IPS-18a (cell line): ENCODE measurements at regions not wholly inside any gene's neighbourhood (a gene's known extent, or its start where the extent isn't known, plus 50 kb on each side); places are given as distances from the start of the nearest gene placed in this dataset.

ENCODE experiments used
- H3K27ac ChIP-seq: one replicate; pipeline ENCODE4 v1.5.1; 2013; ENCODE audit warnings: low read length
- H3K27me3 ChIP-seq: one replicate; pipeline ENCODE4 v1.6.1; 2013; ENCODE audit warnings: mild to moderate bottlenecking, low read length; ENCODE audit not compliant: control insufficient read depth, insufficient read depth
- H3K36me3 ChIP-seq: one replicate; pipeline ENCODE4 v1.6.1; 2013; ENCODE audit warnings: low read depth, low read length; ENCODE audit not compliant: control insufficient read depth
- H3K4me1 ChIP-seq: one replicate; pipeline ENCODE4 v1.6.1; 2013; ENCODE audit warnings: low read depth, low read length; ENCODE audit not compliant: control insufficient read depth
- H3K4me3 ChIP-seq: one replicate; pipeline ENCODE4 v1.5.1; 2013; ENCODE audit warnings: low read length
- H3K9ac ChIP-seq: one replicate; pipeline ENCODE4 v1.6.1; 2013; ENCODE audit warnings: mild to moderate bottlenecking, low read length, moderate library complexity
- H3K9me3 ChIP-seq: one replicate; pipeline ENCODE4 v1.6.1; 2013; ENCODE audit warnings: low read depth, low read length; ENCODE audit not compliant: control insufficient read depth

DNA sequence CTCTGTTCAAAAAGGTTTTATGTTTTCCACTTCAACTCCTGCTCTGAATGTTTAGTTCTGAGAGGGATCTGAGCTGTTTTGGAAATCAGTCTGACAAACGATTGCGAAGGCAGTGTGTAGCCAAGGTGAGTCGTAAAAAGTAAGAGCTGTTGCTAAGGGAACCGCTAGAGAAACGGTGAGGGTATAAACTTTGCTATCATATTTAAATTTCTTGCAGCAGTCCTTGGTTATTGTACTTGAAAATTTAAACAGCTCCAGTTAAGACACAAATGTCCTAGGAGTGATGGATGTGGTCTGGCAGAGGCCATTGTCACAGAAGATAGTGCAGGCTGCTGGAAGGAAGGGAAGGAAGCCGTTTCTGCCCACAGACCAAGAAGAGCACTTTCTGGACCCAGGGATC, 64.9 kb upstream of the CITED2 start:
- no peaks in the 10 kb centered on the region for H3K4me1 ChIP-seq
- H3K36me3 ChIP-seq: no peaks in the 10 kb centered on the region
- no peaks in the 10 kb centered on the region for H3K27me3 ChIP-seq
- no peaks in the 10 kb centered on the region for H3K9me3 ChIP-seq
- H3K4me3 ChIP-seq: no peak overlapping the region
- no peak overlapping the region for H3K27ac ChIP-seq
- no peak overlapping the region for H3K9ac ChIP-seq

DNA sequence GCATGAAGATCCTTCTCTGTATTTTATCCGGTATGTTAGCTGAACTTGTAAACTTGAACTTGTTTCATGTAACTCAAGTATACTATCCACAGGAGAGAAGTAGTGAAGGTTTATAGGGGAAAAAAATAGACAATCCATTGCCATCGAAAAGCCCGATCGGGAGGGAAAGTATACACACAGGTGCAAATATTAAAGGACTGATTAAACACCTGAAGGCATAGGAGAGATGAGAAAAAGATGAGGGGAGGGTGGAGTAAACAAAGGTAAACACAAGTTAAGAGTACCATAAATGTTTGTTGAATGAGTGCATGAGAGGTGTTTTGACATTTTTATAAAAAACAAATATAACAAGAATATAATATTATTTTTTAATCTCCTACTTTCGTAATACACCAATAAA, 64.3 kb upstream of the CITED2 start:
- no peak overlapping the region for H3K4me3 ChIP-seq
- no peak overlapping the region for H3K9ac ChIP-seq
- H3K9me3 ChIP-seq: no peaks in the 10 kb centered on the region
- H3K4me1 ChIP-seq: no peaks in the 10 kb centered on the region
- H3K36me3 ChIP-seq: no peaks in the 10 kb centered on the region
- no peaks in the 10 kb centered on the region for H3K27me3 ChIP-seq
- no peak overlapping the region for H3K27ac ChIP-seq

DNA sequence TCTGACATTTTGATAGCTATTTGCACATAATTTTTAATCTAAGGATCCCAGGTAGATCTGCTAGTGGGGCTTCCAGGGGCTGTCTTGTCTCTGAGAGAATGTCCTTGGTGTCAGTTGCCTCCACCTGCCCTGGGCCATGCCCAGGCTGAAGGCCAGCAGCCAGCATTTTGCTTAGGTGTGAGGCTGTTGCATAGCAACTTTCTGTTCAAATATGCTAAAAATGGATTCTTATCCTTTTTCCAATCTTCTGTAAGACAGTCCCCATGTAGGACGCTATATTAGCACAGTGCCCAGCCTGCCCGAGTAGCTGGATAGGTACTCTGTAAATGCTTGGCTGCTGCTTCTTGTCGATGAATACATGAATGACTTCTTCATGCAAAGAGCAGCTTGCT, 62.5 kb upstream of the CITED2 start:
- no peaks in the 10 kb centered on the region for H3K27me3 ChIP-seq
- no peak overlapping the region for H3K9ac ChIP-seq
- no peak overlapping the region for H3K27ac ChIP-seq
- no peaks in the 10 kb centered on the region for H3K4me1 ChIP-seq
- no peaks in the 10 kb centered on the region for H3K9me3 ChIP-seq
- H3K4me3 ChIP-seq: no peak overlapping the region
- no peaks in the 10 kb centered on the region for H3K36me3 ChIP-seq

DNA sequence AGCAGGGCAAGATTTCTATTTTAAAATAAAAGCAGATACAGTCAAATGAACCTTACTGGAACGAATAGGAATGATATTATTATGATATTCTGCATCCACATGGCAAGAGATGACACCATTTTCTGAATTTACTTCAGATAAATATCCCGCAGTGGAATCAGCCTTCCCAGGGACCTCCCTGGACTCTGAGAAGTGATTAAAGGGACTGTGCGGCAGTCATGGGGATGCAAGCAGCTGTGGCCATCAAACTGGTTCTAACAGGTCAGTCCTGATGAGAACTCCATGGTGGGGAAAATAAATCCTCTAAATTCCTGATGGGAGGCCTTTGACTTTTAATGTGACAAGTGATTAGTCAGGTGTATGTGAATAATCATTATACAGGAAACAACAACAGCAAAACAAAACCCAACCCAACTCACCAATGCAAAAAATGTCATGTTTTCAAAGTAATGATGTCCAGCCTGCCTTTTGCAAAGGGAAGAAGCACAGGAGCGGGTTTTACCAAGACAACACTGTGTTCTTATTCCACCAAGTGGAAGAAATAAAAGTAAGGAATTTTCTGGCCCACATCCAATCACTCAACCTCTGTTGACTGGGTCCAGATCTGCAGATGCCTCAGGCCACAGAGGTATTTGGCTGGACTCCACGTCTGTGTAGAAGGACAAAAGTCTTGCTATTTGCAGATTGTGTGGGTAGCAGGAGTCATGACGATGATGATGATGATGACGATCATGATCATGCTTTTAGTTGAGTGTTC, 61.9 kb upstream of the CITED2 start:
- no peak overlapping the region for H3K27ac ChIP-seq
- no peaks in the 10 kb centered on the region for H3K36me3 ChIP-seq
- no peak overlapping the region for H3K9ac ChIP-seq
- no peaks in the 10 kb centered on the region for H3K4me1 ChIP-seq
- H3K27me3 ChIP-seq: no peaks in the 10 kb centered on the region
- H3K4me3 ChIP-seq: no peak overlapping the region
- H3K9me3 ChIP-seq: no peaks in the 10 kb centered on the region

DNA sequence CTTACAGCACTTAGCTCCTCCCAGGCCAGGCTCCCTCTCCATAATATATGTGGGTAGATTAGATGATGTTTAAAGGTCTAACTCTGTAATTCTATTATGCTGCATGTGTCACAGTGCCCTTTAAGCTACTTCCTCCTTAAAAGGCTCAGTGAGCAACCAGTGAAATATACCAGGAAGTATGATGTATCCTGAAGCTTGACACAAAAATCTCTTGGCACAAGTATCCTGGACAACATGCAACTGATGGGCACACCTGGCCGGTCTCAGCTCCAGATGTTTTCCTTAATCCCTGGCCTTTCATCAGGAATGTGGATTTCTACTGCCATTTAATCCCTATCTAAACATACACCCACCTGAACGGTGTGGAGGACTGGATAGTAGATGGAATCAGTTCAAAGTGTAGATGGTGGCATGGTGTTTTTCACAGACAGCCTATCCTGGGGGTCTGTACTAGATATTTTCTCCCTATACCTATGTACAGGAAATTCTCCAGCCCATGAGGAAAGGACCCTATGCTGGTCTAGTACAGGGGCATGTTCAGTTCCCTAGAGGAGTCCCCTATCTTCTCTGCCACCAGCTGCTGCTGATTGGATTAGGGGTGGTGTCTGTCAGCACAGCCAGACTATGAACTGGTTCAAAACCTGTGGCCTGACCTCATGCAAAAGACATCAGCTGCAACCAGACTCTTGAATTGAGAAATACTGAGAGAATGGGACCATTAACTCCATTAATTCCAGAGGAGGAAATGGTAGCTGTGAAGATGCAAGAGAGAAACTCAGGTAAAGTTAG, 59.4 kb upstream of the CITED2 start:
- Histone ChIP-seq H3K4me3 (no peak overlapping the region), H3K4me1 (no peaks in the 10 kb centered on the region), H3K36me3 (no peaks in the 10 kb centered on the region), H3K27me3 (no peaks in the 10 kb centered on the region), H3K9ac (no peak overlapping the region), H3K9me3 (no peaks in the 10 kb centered on the region), H3K27ac (no peak overlapping the region)

DNA sequence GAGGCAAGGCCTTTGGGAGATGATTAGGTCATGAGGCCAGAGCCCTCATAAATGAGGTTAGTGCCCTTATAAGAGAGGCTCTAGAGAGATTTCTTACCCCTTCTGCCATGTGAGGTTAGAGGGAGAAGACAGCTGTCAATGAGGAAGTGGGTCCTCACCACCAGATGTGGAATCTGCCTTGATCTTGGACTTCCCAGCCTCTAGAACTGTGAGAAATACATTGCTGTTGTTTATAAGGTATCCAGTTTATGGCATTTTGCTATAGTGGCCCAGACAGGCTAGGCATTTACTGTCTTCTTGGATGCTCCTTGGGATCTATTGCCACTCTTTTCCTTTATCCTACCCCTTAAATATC, 57.1 kb upstream of the CITED2 start:
- H3K9me3 ChIP-seq: no peaks in the 10 kb centered on the region
- no peak overlapping the region for H3K27ac ChIP-seq

DNA sequence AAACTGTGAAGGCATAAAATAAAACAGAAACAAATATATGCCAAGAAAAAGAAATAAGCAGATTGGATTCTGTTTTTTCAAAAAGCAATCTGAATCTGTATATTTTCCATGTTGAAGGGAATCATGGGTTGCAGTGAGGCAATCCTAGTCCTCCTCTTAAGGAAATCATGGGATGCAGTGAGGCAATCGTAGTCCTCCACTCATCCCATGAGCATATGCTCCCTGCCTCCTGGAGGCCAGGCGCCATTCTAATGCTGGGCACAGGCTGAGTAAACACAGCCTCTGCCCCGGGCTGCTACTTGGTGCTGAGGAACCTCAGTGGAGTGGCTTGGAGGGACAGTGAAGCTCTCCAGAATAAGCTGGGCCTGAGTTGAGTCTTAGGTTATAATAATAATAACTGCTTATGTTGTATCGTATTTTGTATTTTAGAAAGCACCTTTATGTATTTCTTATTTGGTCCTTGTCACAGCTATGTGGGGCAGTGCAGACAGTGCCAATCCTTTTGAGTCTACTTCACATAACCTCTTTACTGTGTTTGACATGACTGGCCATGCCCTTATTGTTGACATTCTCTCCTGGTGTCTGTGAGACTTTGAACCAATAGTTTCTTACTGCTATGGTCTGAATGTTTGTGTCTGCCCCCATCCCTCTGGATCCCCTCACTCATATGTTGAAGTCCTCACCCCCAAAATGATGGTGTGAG, 56.6 kb upstream of the CITED2 start:
- H3K4me3 ChIP-seq: no peak overlapping the region
- no peaks in the 10 kb centered on the region for H3K27me3 ChIP-seq
- no peak overlapping the region for H3K27ac ChIP-seq
- no peaks in the 10 kb centered on the region for H3K4me1 ChIP-seq
- no peak overlapping the region for H3K9ac ChIP-seq
- no peaks in the 10 kb centered on the region for H3K36me3 ChIP-seq
- no peaks in the 10 kb centered on the region for H3K9me3 ChIP-seq

More for the DNA sequence above, 57.1 kb upstream of the CITED2 start:
- Histone ChIP-seq H3K9ac (no peak overlapping the region), H3K36me3 (no peaks in the 10 kb centered on the region), H3K4me1 (no peaks in the 10 kb centered on the region), H3K4me3 (no peak overlapping the region), H3K27me3 (no peaks in the 10 kb centered on the region)

DNA sequence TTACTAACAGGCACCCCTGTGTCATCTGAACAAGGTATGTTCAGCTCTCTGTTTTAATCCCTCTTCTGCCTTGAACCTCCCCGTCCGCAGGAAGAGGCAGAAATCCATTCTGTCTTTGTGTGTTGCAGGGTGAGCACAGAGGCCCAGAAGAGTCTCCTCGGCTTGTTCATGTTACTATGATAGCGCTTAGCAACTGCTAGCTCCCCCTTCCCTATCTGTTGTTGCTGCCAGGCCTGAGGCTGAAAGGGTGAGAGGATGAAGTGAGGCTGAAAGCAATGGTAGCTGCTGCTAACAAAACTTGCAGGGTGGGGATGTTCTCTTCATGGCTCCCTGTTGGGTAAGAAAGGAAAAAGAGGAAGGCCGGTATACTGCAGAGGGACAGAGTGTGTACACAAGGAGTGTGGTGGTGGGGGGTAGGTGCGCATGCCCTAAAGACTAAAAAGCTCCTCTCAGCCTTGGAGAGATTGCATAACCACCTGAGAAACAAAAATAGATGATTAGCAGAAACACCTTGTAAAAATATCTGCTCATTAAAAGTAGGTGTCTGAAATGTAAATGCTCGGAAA, 55.2 kb upstream of the CITED2 start:
- Histone ChIP-seq H3K9ac (no peak overlapping the region), H3K9me3 (no peaks in the 10 kb centered on the region), H3K27me3 (no peaks in the 10 kb centered on the region), H3K4me1 (no peaks in the 10 kb centered on the region), H3K36me3 (no peaks in the 10 kb centered on the region), H3K4me3 (no peak overlapping the region), H3K27ac (no peak overlapping the region)

DNA sequence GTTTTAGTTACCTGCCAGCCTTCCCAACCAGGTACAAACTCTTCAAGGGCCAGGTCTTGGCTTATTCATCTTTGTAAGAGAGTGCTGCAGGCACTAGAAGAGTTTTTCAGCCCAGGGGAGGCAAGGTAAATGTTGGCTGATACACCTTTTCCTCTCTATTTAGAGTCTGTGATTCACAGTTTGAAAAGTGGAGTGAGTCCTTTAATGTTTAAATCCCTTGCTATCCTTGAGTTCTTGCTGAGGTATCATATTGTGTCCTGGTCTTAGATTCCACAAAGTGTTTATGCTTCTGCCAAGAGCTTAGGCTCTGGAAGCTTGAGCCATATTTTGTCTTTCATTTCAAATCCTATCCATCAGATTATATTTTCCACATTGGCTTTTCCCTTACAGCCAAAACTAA, 52.8 kb upstream of the CITED2 start:
- Histone ChIP-seq H3K9ac (no peak overlapping the region), H3K4me1 (no peaks in the 10 kb centered on the region), H3K27me3 (no peaks in the 10 kb centered on the region), H3K9me3 (no peaks in the 10 kb centered on the region), H3K4me3 (no peak overlapping the region), H3K36me3 (no peaks in the 10 kb centered on the region), H3K27ac (no peak overlapping the region)

DNA sequence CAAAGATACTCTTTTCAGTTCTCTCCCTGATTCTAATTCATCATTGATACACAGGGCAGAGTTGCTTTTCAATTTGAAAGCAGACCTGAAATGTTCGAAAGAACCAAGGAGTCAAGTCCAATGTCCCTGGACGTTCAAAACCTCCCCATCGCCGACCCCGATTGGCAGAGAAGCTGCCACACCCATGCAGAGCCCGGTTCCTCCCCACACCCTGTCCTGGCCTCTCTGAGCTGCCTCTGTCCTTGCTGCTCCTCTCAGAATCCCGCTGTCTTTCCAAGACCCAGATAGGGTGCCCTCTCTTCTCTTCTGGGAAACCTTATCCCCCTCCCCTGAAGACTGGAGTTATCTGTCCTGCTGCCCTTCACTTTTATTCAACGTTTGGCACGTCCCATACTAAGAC, 52.3 kb upstream of the CITED2 start:
- no peaks in the 10 kb centered on the region for H3K9me3 ChIP-seq
- H3K9ac ChIP-seq: no peak overlapping the region
- H3K36me3 ChIP-seq: no peaks in the 10 kb centered on the region
- H3K27me3 ChIP-seq: no peaks in the 10 kb centered on the region
- H3K27ac ChIP-seq: no peak overlapping the region
- H3K4me1 ChIP-seq: no peaks in the 10 kb centered on the region
- no peak overlapping the region for H3K4me3 ChIP-seq

DNA sequence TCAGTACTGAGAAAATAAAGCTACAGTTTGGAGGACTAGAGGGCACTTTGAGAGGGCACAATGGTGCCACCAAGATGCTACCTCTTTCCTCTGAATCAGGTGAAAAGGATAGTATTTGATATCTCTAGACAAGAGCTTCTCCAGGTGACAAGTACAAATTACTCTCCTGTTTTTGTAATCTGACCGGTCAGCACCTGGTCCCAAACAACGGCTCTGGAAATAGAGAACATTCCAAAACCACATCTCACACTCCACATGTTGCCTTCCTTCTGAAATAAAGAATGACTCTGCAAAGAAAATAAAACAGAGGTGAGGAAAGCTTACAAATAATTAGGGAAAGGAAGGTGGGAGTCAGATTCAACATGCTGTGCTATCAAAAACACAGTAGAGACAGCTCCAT, 51.3 kb upstream of the CITED2 start:
- H3K4me1 ChIP-seq: no peaks in the 10 kb centered on the region
- H3K27me3 ChIP-seq: no peaks in the 10 kb centered on the region
- no peaks in the 10 kb centered on the region for H3K36me3 ChIP-seq
- H3K27ac ChIP-seq: no peak overlapping the region
- no peak overlapping the region for H3K4me3 ChIP-seq
- H3K9ac ChIP-seq: no peak overlapping the region
- no peaks in the 10 kb centered on the region for H3K9me3 ChIP-seq
